ENCODE measurements at regions not wholly inside any gene's neighbourhood (a gene's known extent, or its start where the extent isn't known, plus 50 kb on each side); places are given as distances from the start of the nearest gene placed in this dataset.

GRCh38 chr17:79187186-79187585 is 112.6 kb downstream of the ENGASE start:
- no peak for FAIRE-seq
- ChIA-PET POLR2A (interaction anchor here (0.8 kb wide), 1 partner anchor 201 kb away, joined by 3 read pairs; no protein-coding TSS in a partner anchor), CTCF (interaction anchor here (0.6 to 9.9 kb wide), 33 partner anchors 8 to 1836 kb away, joined by 3 to 390 read pairs (median 5); no protein-coding TSS in a partner anchor)
- Histone ChIP-seq H3K4me1 (peaks cover 3% of the 10 kb centered on the region; the same call in 1 of the 3 replicates), H3K4me2 (no peak overlapping the region), H3K27ac (no peak overlapping the region), H3K9me3 (no peaks in the 10 kb centered on the region), H3K4me3 (no peak overlapping the region)
- 74% methylated on average over 12 of the region's 12 CpGs for WGBS (ENCODE audit: missing lambda C conversion rate)
- ATAC-seq: no peak
- TF ChIP-seq JUN (IDR thresholded peaks at IDR 0.05) (no peak), KDM1A (IDR thresholded peaks at IDR 0.05; ENCODE audit: low read depth) (no peak), BHLHE40 (IDR thresholded peaks at IDR 0.05; ENCODE audit: low read depth, low read length) (no peak), RAD21 (conservative IDR thresholded peaks at IDR 0.05 in 1 of 2, IDR thresholded peaks at IDR 0.05 in 1 of 2) (no peak), ELK1 (IDR thresholded peaks at IDR 0.05; ENCODE audit: low read depth, low read length) (no peak), ZSCAN20 (CRISPR knock-in tag; IDR thresholded peaks at IDR 0.05) (no peak)
- DNase-seq (ENCODE audit: low read depth in 1 of 2, low spot score in 1 of 2): no peak

- Histone ChIP-seq H3K27ac (no peak overlapping the region), H3K9me3 (no peaks in the 10 kb centered on the region), H3K4me2 (no peak overlapping the region), H3K4me3 (no peak overlapping the region), H3K4me1 (peaks cover 3% of the 10 kb centered on the region; the same call in 1 of the 3 replicates)
- ChIA-PET CTCF (interaction anchor here (0.6 to 9.9 kb wide), 11 partner anchors 10 to 1835 kb away, joined by 3 to 390 read pairs (median 10); no protein-coding TSS in a partner anchor), POLR2A (no interaction called here)
- ATAC-seq (no peak), DNase-seq (ENCODE audit: low read depth in 1 of 2, low spot score in 1 of 2) (no peak), FAIRE-seq (no peak)
- 79% methylated on average over 7 of the region's 10 CpGs for WGBS (ENCODE audit: missing lambda C conversion rate)
- TF ChIP-seq FOSB (CRISPR knock-in tag; IDR thresholded peaks at IDR 0.05): no peak
- no peak for TF ChIP-seq ATOH8 (CRISPR knock-in tag; IDR thresholded peaks at IDR 0.05; ENCODE audit: low read depth)
- no peak for TF ChIP-seq SREBF2 (IDR thresholded peaks at IDR 0.05)
- no peak for TF ChIP-seq SMC3 (IDR thresholded peaks at IDR 0.05)
- no peak for TF ChIP-seq HEYL (CRISPR knock-in tag; IDR thresholded peaks at IDR 0.05)
- no peak for TF ChIP-seq JUN (IDR thresholded peaks at IDR 0.05)
- TF ChIP-seq BHLHE40 (IDR thresholded peaks at IDR 0.05; ENCODE audit: low read depth, low read length): no peak
- TF ChIP-seq MAX (IDR thresholded peaks at IDR 0.05): no peak
- TF ChIP-seq HOXB5 (CRISPR knock-in tag; IDR thresholded peaks at IDR 0.05): no peak
- TF ChIP-seq PHF8 (IDR thresholded peaks at IDR 0.05; ENCODE audit: borderline replicate concordance, low read depth): no peak
- TF ChIP-seq EHF (CRISPR knock-in tag; IDR thresholded peaks at IDR 0.05): no peak
Measured at GRCh38 chr17:79186406-79186805, 111.8 kb downstream of the ENGASE start.

GRCh38 chr17:79185671-79186070 is 111.0 kb downstream of the ENGASE start:
- DNase-seq (ENCODE audit: low read depth in 1 of 2, low spot score in 1 of 2) (no peak), ATAC-seq (no peak), FAIRE-seq (no peak)
- ChIA-PET CTCF (interaction anchor here (1.2 to 9.9 kb wide), 6 partner anchors 15 to 522 kb away, joined by 3 to 390 read pairs (median 28); no protein-coding TSS in a partner anchor), POLR2A (no interaction called here)
- TF ChIP-seq HOXA7 (CRISPR knock-in tag; IDR thresholded peaks at IDR 0.05): no peak
- TF ChIP-seq HMGXB4 (CRISPR knock-in tag; IDR thresholded peaks at IDR 0.05; ENCODE audit: borderline replicate concordance): no peak
- no peak for TF ChIP-seq RARB (CRISPR knock-in tag; IDR thresholded peaks at IDR 0.05)
- no peak for TF ChIP-seq NPAS2 (CRISPR knock-in tag; IDR thresholded peaks at IDR 0.05; ENCODE audit: borderline replicate concordance)
- TF ChIP-seq NFE2L2 (conservative IDR thresholded peaks at IDR 0.05; ENCODE audit: low read length): no peak
- TF ChIP-seq USF2 (IDR thresholded peaks at IDR 0.05): no peak
- no peak for TF ChIP-seq HOXB13 (CRISPR knock-in tag; IDR thresholded peaks at IDR 0.05; ENCODE audit: low read depth)
- TF ChIP-seq HEYL (CRISPR knock-in tag; IDR thresholded peaks at IDR 0.05): no peak
- TF ChIP-seq SREBF2 (IDR thresholded peaks at IDR 0.05): no peak
- TF ChIP-seq RAD21 (conservative IDR thresholded peaks at IDR 0.05 in 1 of 2, IDR thresholded peaks at IDR 0.05 in 1 of 2): no peak
- TF ChIP-seq ATOH8 (CRISPR knock-in tag; IDR thresholded peaks at IDR 0.05; ENCODE audit: low read depth): no peak
- TF ChIP-seq ZC3H11A (IDR thresholded peaks at IDR 0.05): no peak
- TF ChIP-seq CTCF (IDR thresholded peaks at IDR 0.05): no peak
- no peak for TF ChIP-seq RCOR1 (IDR thresholded peaks at IDR 0.05; ENCODE audit: low read depth, low read length)
- TF ChIP-seq MAZ (IDR thresholded peaks at IDR 0.05; ENCODE audit: borderline replicate concordance, low read depth, low read length): no peak
- H3K4me2 ChIP-seq: no peak overlapping the region
- H3K27ac ChIP-seq: no peak overlapping the region
- no peaks in the 10 kb centered on the region for H3K9me3 ChIP-seq
- H3K4me3 ChIP-seq: no peak overlapping the region
- peaks cover 3% of the 10 kb centered on the region; the same call in 1 of the 3 replicates for H3K4me1 ChIP-seq
- WGBS (ENCODE audit: missing lambda C conversion rate): 53% methylated on average over 4 of the region's 4 CpGs

Data from A549 (cell line).